ENCODE measurements at regions not wholly inside any gene's neighbourhood (a gene's known extent, or its start where the extent isn't known, plus 50 kb on each side); places are given as distances from the start of the nearest gene placed in this dataset.

- no peak for DNase-seq (ENCODE audit: low spot score)
- H3K79me2 ChIP-seq (replicated peaks; ENCODE audit: insufficient read depth): no peaks in the 10 kb centered on the region
- TF ChIP-seq REST (IDR thresholded peaks at IDR 0.05; ENCODE audit: unreplicated experiment) (no peak), ETS1 (IDR thresholded peaks at IDR 0.05) (no peak), EZH2phosphoT487 (IDR thresholded peaks at IDR 0.05; ENCODE audit: unreplicated experiment) (no peak), CTCF (conservative IDR thresholded peaks at IDR 0.05; ENCODE audit: low read depth in 2 of 2) (no peak), EZH2 (IDR thresholded peaks at IDR 0.05; ENCODE audit: low read depth, unreplicated experiment) (no peak), NANOG (IDR thresholded peaks at IDR 0.05; ENCODE audit: borderline replicate concordance) (no peak), POLR2AphosphoS5 (IDR thresholded peaks at IDR 0.05; ENCODE audit: low read depth) (no peak), ZNF114 (CRISPR knock-in tag; IDR thresholded peaks at IDR 0.05) (no peak), STAT1 (IDR thresholded peaks at IDR 0.05; ENCODE audit: unreplicated experiment) (no peak), CREB1 (CRISPR knock-in tag; IDR thresholded peaks at IDR 0.05; ENCODE audit: low read depth) (no peak), ZNF462 (CRISPR knock-in tag; IDR thresholded peaks at IDR 0.05) (no peak), JUNB (IDR thresholded peaks at IDR 0.05; ENCODE audit: unreplicated experiment) (no peak), ZNF331 (CRISPR knock-in tag; IDR thresholded peaks at IDR 0.05; ENCODE audit: low read depth) (no peak)
- Mint-ChIP-seq H3K4me3 (no peak overlapping the region), H3K27ac (no peak overlapping the region), H3K36me3 (ENCODE audit: low read depth) (no peaks in the 10 kb centered on the region; the same call in 2 of the 3 replicates), H3K4me1 (no peaks in the 10 kb centered on the region), H3K9me3 (0 out of 3 replicates have a peak, but pooled peaks cover 2% of the 10 kb centered on the region), H3K27me3 (ENCODE audit: insufficient read depth, low read depth, poor library complexity) (peaks cover 2% of the 10 kb centered on the region)
- H3K9me2 ChIP-seq (ENCODE audit: insufficient read depth): no peaks in the 10 kb centered on the region
- H3K36me3 ChIP-seq (ENCODE audit: insufficient read depth): no peaks in the 10 kb centered on the region
- no peaks in the 10 kb centered on the region for H4K20me1 ChIP-seq (replicated peaks; ENCODE audit: insufficient read depth)
- H3F3A ChIP-seq (replicated peaks; ENCODE audit: low read depth): no peaks in the 10 kb centered on the region
- H3K27ac ChIP-seq (ENCODE audit: low read depth): no peak overlapping the region
- no peak overlapping the region for H2AFZ ChIP-seq
- no peak overlapping the region for H3K4me3 ChIP-seq
- no peak overlapping the region for H3K4me2 ChIP-seq
- ATAC-seq: no peak
- H3K27me3 ChIP-seq (ENCODE audit: insufficient read depth): no peaks in the 10 kb centered on the region
- H3K4me1 ChIP-seq (ENCODE audit: insufficient read depth): no peaks in the 10 kb centered on the region
Observed at GRCh38 chr13:105830821-105831220, 704.6 kb downstream of the EFNB2 start.

Measured in GM23338 (cell line).